ENCODE measurements at regions not wholly inside any gene's neighbourhood (a gene's known extent, or its start where the extent isn't known, plus 50 kb on each side); places are given as distances from the start of the nearest gene placed in this dataset.
"Not testable (repeated sequence)": the region's sequence is repeated elsewhere in the genome, so short reads cannot be mapped to it uniquely, and the experiment has no call there.

- in situ Hi-C loops (cut with MboI; ENCODE audit: low pct_unique_long_range_greater_than_20kb, low sequenced_read_pairs): no loop called here
- no peak for DNase-seq
Measured at GRCh38 chr2:153320879-153321278, 157.7 kb downstream of the RPRM start.

GRCh38 chr2:153311432-153311831 is 167.1 kb downstream of the RPRM start:
- in situ Hi-C loops (cut with MboI; ENCODE audit: low pct_unique_long_range_greater_than_20kb, low sequenced_read_pairs): no loop called here
- DNase-seq: no peak

DNA sequence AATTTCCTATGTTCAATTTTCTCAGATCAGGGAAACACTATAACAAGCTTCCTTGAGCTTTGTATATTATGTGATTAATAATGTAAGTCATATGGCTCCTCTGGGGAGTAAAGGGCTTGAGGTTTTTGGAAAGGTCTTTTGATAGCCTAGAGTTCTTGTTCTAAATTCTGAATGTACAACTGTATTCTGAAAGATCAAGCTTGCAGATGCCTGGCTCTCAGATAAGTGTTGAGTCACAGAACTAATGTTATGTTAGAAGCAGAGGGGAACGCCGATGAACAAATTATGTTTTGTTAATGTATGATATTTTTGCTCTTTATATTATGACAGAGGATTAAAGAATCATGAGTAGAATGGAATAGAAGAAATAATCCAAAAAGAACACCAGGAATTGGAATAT is 170.1 kb downstream of the RPRM start:
- DNase-seq: no peak
- in situ Hi-C loops (cut with MboI; ENCODE audit: low pct_unique_long_range_greater_than_20kb, low sequenced_read_pairs): no loop called here

- in situ Hi-C loops (cut with MboI; ENCODE audit: low pct_unique_long_range_greater_than_20kb, low sequenced_read_pairs): no loop called here
- no peak for DNase-seq
Measured at GRCh38 chr2:153307223-153307622, 171.3 kb downstream of the RPRM start.

DNA sequence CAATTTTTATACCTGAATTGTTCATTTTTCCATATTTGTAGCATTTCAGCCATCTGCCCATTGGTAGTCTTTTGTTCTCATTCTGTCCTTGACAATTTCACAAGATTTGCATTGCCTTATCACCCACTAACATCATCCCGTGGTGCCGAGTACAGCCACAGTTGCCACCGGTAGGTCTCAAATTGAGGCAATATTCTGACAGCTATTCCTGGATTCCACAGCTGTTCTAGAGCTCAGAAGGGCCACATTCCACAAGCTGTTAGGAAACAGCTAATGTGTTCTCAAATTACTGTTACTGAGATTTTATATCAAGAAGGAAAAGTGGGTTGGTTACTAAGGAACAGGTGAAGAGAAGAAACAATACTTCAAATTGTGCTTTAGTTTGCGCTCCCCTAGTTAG is 178.8 kb downstream of the RPRM start:
- no peak for DNase-seq
- in situ Hi-C loops (cut with MboI; ENCODE audit: low pct_unique_long_range_greater_than_20kb, low sequenced_read_pairs): no loop called here

DNA sequence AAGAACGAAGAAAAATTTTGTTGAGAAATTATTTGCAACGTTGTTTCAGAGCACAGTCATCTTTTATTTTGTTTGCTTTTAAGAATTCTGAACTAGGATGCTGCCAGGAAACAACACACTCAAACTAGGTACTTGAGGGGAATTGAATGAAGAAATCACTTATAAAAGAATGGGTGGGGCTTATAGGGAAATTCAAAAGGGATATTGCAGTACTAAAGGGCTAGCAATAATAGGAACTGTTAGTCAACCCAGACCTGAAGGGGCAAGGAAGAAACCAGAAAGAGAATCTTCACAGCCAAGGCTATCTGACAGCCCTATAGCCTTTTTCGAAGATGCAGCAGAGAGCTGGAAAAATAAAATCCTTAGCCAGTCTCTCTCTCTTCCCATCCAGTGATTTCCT is 179.3 kb downstream of the RPRM start:
- in situ Hi-C loops (cut with MboI; ENCODE audit: low pct_unique_long_range_greater_than_20kb, low sequenced_read_pairs): no loop called here
- DNase-seq: no peak

- no peak for DNase-seq
Measured at GRCh38 chr2:153294199-153294786, 184.3 kb downstream of the RPRM start.

DNA sequence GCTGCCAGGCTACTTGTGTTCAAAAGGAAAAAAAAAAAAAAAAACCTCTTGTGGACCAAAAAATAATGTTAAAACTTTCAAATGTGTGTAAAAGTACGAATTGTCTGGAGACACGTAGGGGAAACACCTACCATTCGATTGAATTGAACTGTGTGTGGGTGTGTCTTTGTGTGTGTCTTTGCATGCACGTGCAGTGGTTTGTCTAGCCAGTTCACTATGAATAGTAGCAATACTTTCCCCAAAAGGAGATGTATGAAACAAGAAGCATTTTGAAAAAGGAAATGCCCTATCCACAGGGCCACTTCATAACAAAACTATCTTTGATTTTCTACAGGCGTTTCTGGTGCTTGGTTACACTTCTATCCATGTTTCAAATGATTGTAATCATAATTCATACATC is 186.8 kb downstream of the RPRM start:
- DNase-seq: no peak
- in situ Hi-C loops (cut with MboI; ENCODE audit: low pct_unique_long_range_greater_than_20kb, low sequenced_read_pairs): no loop called here

More at GRCh38 chr2:153294199-153294786, 184.3 kb downstream of the RPRM start:
- in situ Hi-C loops (cut with MboI; ENCODE audit: low pct_unique_long_range_greater_than_20kb, low sequenced_read_pairs): no loop called here

GRCh38 chr2:153287109-153287801 is 191.3 kb downstream of the RPRM start:
- in situ Hi-C loops (cut with MboI; ENCODE audit: low pct_unique_long_range_greater_than_20kb, low sequenced_read_pairs): no loop called here
- DNase-seq: no peak

- in situ Hi-C loops (cut with MboI; ENCODE audit: low pct_unique_long_range_greater_than_20kb, low sequenced_read_pairs): no loop called here
Measured at GRCh38 chr2:153268941-153269461, 209.6 kb downstream of the RPRM start.

GRCh38 chr2:153256876-153257275 is 221.7 kb downstream of the RPRM start:
- DNase-seq; in situ Hi-C loops (cut with MboI; ENCODE audit: low pct_unique_long_range_greater_than_20kb, low sequenced_read_pairs): not testable (repeated sequence)

More at GRCh38 chr2:153268941-153269461, 209.6 kb downstream of the RPRM start:
- DNase-seq: no peak

DNA sequence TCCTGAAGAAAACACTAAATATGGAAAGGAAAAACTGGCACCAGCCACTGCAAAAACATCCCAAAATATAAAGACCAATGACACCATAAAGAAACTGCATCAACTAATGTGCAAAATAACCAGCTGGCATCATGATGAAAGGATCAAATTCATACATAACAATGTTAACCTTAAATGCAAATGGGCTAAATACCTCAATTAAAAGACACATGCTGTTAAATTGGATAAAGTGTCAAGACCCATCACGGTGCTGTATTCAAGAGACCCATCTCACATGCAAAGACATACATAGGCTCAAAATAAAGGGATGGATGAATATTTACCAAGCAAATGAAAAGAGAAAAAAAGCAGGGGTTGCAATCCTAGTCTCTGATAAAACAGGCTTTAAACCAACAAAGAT is 231.9 kb downstream of the RPRM start:
- in situ Hi-C loops (cut with MboI; ENCODE audit: low pct_unique_long_range_greater_than_20kb, low sequenced_read_pairs); DNase-seq: not testable (repeated sequence)

- in situ Hi-C loops (cut with MboI; ENCODE audit: low pct_unique_long_range_greater_than_20kb, low sequenced_read_pairs): no loop called here
- DNase-seq: no peak
Measured at GRCh38 chr2:153235516-153235915, 243.0 kb downstream of the RPRM start.

- in situ Hi-C loops (cut with MboI; ENCODE audit: low pct_unique_long_range_greater_than_20kb, low sequenced_read_pairs): no loop called here
Measured at GRCh38 chr2:153232464-153232863, 246.1 kb downstream of the RPRM start.

GRCh38 chr2:153230977-153231376 is 247.6 kb downstream of the RPRM start:
- DNase-seq: no peak
- in situ Hi-C loops (cut with MboI; ENCODE audit: low pct_unique_long_range_greater_than_20kb, low sequenced_read_pairs): no loop called here

More at GRCh38 chr2:153232464-153232863, 246.1 kb downstream of the RPRM start:
- no peak for DNase-seq

DNA sequence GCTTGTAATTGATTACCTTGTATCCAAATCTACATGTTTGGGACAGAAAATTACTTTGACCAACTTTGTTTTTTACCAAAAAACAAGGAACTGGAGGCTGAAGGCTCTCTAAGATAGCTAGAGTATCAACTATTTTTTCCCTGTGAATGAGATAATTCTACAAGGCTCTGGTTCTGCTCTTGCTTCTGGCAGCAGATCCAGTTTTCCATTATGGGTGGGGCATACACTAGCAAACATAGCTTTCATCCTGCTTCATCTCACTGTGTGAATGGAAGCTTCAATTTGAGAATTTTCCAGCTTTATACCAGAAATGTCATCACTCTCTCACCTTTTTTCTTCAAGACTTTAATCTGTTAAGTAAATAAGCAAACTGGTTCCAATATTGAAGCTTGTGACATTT is 249.7 kb downstream of the RPRM start:
- in situ Hi-C loops (cut with MboI; ENCODE audit: low pct_unique_long_range_greater_than_20kb, low sequenced_read_pairs): no loop called here
- DNase-seq: no peak

DNA sequence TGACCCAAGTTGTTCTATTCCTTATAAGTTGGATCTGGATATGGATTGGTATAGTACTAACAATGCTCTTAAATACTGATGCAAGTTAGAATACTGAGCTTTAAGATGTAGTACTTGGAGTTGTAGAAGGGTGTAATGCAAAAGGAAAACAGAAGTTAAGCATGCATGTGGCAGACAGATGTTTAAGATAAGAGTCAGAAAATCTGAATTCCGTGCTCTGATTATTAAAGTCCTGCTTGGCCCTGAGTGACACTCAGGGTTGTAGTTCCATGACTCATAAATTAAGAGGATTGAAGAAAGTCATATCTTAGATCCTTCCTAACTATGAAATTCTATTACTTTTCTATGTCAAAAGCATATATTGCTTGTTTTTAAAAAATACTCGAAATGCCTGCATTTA is 250.6 kb downstream of the RPRM start:
- in situ Hi-C loops (cut with MboI; ENCODE audit: low pct_unique_long_range_greater_than_20kb, low sequenced_read_pairs): no loop called here

DNA sequence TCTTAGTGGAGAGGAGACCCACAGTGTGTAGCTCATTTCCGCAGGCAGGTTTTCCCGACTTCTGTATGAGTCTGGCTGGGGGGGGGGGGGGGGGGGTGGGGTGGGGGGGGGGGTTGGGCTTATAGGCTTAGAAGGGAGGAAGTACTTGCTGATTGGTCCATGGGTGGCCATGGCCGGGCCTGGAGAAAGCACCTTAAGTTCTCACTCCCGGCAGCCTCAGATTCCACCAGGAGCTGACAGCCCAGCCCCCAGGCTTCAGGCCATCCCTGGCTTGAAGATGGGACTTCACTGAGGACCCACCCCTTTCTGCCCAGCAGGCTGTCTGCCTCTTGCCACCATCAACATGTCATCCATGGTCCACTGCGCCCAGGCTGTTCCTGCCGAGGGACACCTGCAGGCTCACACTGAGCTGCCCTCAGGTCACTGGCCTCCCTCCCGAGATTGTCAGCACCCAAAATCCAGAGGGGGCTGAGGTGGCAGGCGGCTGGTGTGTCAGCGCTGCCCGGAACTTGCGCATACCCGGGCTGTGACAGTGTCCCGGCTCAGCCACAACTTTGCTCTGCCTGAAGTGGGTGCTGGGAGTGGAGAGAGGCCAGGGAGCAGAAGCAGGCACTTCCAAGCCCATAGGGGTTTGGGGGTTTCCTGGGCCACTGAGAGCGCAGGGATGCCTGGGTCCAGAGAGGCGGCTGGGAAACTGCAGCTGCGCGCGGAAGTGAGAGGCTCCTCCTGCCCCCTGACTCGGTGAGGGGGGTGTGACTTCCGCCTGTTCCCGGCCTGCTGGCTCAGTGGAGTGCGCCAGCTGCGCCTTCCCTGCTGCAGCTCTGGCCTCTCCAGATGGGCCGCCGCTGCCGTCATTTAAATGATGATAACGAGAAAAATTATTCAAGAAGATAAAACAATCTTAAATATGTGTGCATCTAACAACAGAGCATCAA is 256.1 kb downstream of the RPRM start:
- in situ Hi-C loops (cut with MboI; ENCODE audit: low pct_unique_long_range_greater_than_20kb, low sequenced_read_pairs): no loop called here
- DNase-seq: no peak

More for the DNA sequence above, 250.6 kb downstream of the RPRM start:
- DNase-seq: no peak

DNA sequence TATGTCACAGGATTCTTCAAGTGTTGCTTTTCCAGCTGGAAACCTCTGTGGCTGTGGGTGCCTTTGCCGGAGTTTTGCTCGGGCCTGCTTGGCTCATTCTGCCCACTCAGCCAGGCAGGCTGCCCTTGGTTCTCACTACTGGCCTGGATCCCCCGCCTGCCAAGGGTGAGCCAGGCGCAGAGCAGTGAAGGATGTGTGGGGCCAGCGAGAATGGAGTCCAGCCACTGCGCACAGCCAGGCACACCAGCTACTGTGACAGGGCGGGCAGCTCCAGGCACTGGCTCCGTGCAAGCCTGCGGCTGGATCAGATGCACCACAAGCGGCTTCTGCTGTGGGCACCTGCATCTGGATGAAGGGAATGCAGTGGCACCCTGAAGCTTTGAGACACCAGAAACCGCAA is 257.1 kb downstream of the RPRM start:
- in situ Hi-C loops (cut with MboI; ENCODE audit: low pct_unique_long_range_greater_than_20kb, low sequenced_read_pairs): no loop called here
- DNase-seq: no peak

- no peak for DNase-seq
- in situ Hi-C loops (cut with MboI; ENCODE audit: low pct_unique_long_range_greater_than_20kb, low sequenced_read_pairs): no loop called here
Measured at GRCh38 chr2:153221087-153221486, 257.5 kb downstream of the RPRM start.

All from KBM-7 (cell line).